Osteoblast (primary cell): ENCODE measurements at regions not wholly inside any gene's neighbourhood (a gene's known extent, or its start where the extent isn't known, plus 50 kb on each side); places are given as distances from the start of the nearest gene placed in this dataset.
A peak's percentile ranks its signal among the peaks of the same experiment; 100 is the strongest.
"Not testable (repeated sequence)": the region's sequence is repeated elsewhere in the genome, so short reads cannot be mapped to it uniquely, and the experiment has no call there.

Experiments
- DNase-seq: peaks from one replicate; pipeline ENCODE4 v3.0.0; 2011; ENCODE audit warnings: low spot score, mixed read lengths; ENCODE audit not compliant: insufficient read length; ENCODE audit errors: missing footprints
- H2AFZ ChIP-seq: 2 replicates; pipeline ENCODE4 v1.6.0; 2011; ENCODE audit warnings: mild to moderate bottlenecking, low read length
- H3K27ac ChIP-seq: 2 replicates; pipeline ENCODE4 v1.5.1; 2011; ENCODE audit warnings: mild to moderate bottlenecking, low read depth, low read length, moderate library complexity
- H3K27me3 ChIP-seq: 2 replicates; pipeline ENCODE4 v1.6.0; 2012; ENCODE audit warnings: mild to moderate bottlenecking, control low read depth, inconsistent platforms, low read length, moderate library complexity; ENCODE audit not compliant: insufficient read depth
- H3K36me3 ChIP-seq: 2 replicates; pipeline ENCODE4 v1.5.1; 2011; ENCODE audit warnings: mild to moderate bottlenecking, low read length, control low read depth, moderate library complexity; ENCODE audit not compliant: insufficient read depth
- H3K4me1 ChIP-seq: 2 replicates; pipeline ENCODE4 v1.5.1; 2011; ENCODE audit warnings: mild to moderate bottlenecking, low read length, control low read depth, moderate library complexity; ENCODE audit not compliant: insufficient read depth
- H3K4me2 ChIP-seq: 2 replicates; pipeline ENCODE4 v1.6.0; 2011; ENCODE audit warnings: mild to moderate bottlenecking, low read length; ENCODE audit not compliant: insufficient read depth
- H3K4me3 ChIP-seq: fragments of 200-600 bp; sonication (generic); 3 replicates; pipeline ENCODE4 v1.5.1; 2012; ENCODE audit warnings: mild to moderate bottlenecking, low read length, inconsistent platforms; ENCODE audit not compliant: insufficient read depth
- H3K79me2 ChIP-seq: 2 replicates; pipeline ENCODE4 v1.6.0; 2012; ENCODE audit warnings: mild to moderate bottlenecking, low read length, control low read depth, inconsistent platforms; ENCODE audit not compliant: insufficient read depth
- H3K9me3 ChIP-seq: 2 replicates; pipeline ENCODE4 v1.5.1; 2011; ENCODE audit warnings: low read depth, low read length, control low read depth
- H4K20me1 ChIP-seq: 2 replicates; pipeline ENCODE4 v1.6.0; 2012; ENCODE audit warnings: mild to moderate bottlenecking, low read length, control low read depth; ENCODE audit not compliant: insufficient read depth

- H3K4me3 ChIP-seq, H4K20me1 ChIP-seq, H3K27ac ChIP-seq, H3K4me2 ChIP-seq, H2AFZ ChIP-seq, H3K4me1 ChIP-seq, H3K9me3 ChIP-seq, DNase-seq, H3K36me3 ChIP-seq, H3K79me2 ChIP-seq: not testable (repeated sequence)
- H3K27me3 ChIP-seq = peaks cover 14% of the 10 kb centered on the region
Measured at GRCh38 chr2:91843723-91844450, 3027.3 kb upstream of the TEKT4 start.

- H3K9me3 ChIP-seq, H3K36me3 ChIP-seq, H4K20me1 ChIP-seq, H3K79me2 ChIP-seq, H3K4me2 ChIP-seq, H3K4me1 ChIP-seq, H3K4me3 ChIP-seq, H2AFZ ChIP-seq, H3K27ac ChIP-seq: not testable (repeated sequence)
- H3K27me3 ChIP-seq = peaks cover 14% of the 10 kb centered on the region
- peak; percentile 21 for DNase-seq
Measured at GRCh38 chr2:91844451-91844825, 3026.8 kb upstream of the TEKT4 start.

- DNase-seq, H3K79me2 ChIP-seq, H3K27me3 ChIP-seq: not testable (repeated sequence)
Measured at GRCh38 chr2:91846388-91846787, 3024.8 kb upstream of the TEKT4 start.

GRCh38 chr2:91851689-91852420, 3019.4 kb upstream of the TEKT4 start:
- not testable (repeated sequence) for H3K4me1 ChIP-seq, H2AFZ ChIP-seq, DNase-seq, H3K27ac ChIP-seq, H3K4me2 ChIP-seq, H3K36me3 ChIP-seq, H3K27me3 ChIP-seq, H3K4me3 ChIP-seq, H4K20me1 ChIP-seq, H3K79me2 ChIP-seq, H3K9me3 ChIP-seq

More at GRCh38 chr2:91846388-91846787, 3024.8 kb upstream of the TEKT4 start:
- H3K9me3 ChIP-seq, H3K4me2 ChIP-seq, H3K36me3 ChIP-seq, H3K4me1 ChIP-seq, H3K27ac ChIP-seq, H3K4me3 ChIP-seq, H4K20me1 ChIP-seq, H2AFZ ChIP-seq: not testable (repeated sequence)

- not testable (repeated sequence) for H3K27me3 ChIP-seq, H2AFZ ChIP-seq, H3K27ac ChIP-seq, H3K4me2 ChIP-seq, H3K4me3 ChIP-seq, H3K9me3 ChIP-seq, H3K36me3 ChIP-seq, H4K20me1 ChIP-seq, H3K79me2 ChIP-seq, H3K4me1 ChIP-seq, DNase-seq
Measured at GRCh38 chr2:91856971-91857370, 3014.3 kb upstream of the TEKT4 start.

- not testable (repeated sequence) for H3K27ac ChIP-seq, H3K4me1 ChIP-seq, H3K27me3 ChIP-seq, H3K4me3 ChIP-seq, H2AFZ ChIP-seq, H3K36me3 ChIP-seq, H3K79me2 ChIP-seq, H3K9me3 ChIP-seq, H4K20me1 ChIP-seq, H3K4me2 ChIP-seq
- peak; percentile 13 for DNase-seq
Measured at GRCh38 chr2:91857711-91858110, 3013.5 kb upstream of the TEKT4 start.

- not testable (repeated sequence) for H4K20me1 ChIP-seq, H3K4me2 ChIP-seq, H3K27me3 ChIP-seq, H3K9me3 ChIP-seq, H3K36me3 ChIP-seq, H2AFZ ChIP-seq, H3K4me3 ChIP-seq, DNase-seq, H3K79me2 ChIP-seq, H3K4me1 ChIP-seq, H3K27ac ChIP-seq
Measured at GRCh38 chr2:91871716-91872115, 2999.5 kb upstream of the TEKT4 start.

GRCh38 chr2:91873416-91873815, 2997.8 kb upstream of the TEKT4 start:
- not testable (repeated sequence) for H3K4me3 ChIP-seq, H3K27me3 ChIP-seq, H3K4me2 ChIP-seq, H3K27ac ChIP-seq, H3K79me2 ChIP-seq, H2AFZ ChIP-seq, H4K20me1 ChIP-seq, DNase-seq, H3K36me3 ChIP-seq, H3K9me3 ChIP-seq, H3K4me1 ChIP-seq

- not testable (repeated sequence) for H3K36me3 ChIP-seq, H3K4me3 ChIP-seq, H3K9me3 ChIP-seq, H3K79me2 ChIP-seq, H3K4me1 ChIP-seq, H2AFZ ChIP-seq, H3K27ac ChIP-seq, H4K20me1 ChIP-seq, H3K27me3 ChIP-seq, H3K4me2 ChIP-seq, DNase-seq
Measured at GRCh38 chr2:91877658-91878210, 2993.5 kb upstream of the TEKT4 start.
